ENCODE measurements at regions not wholly inside any gene's neighbourhood (a gene's known extent, or its start where the extent isn't known, plus 50 kb on each side); places are given as distances from the start of the nearest gene placed in this dataset.

GRCh38 chr6:126937426-126937825, 181.0 kb upstream of the RSPO3 start:
- TF ChIP-seq EZH2phosphoT487 (IDR thresholded peaks at IDR 0.05; ENCODE audit: borderline replicate concordance, low read length): no peak
- TF ChIP-seq CTCF (IDR thresholded peaks at IDR 0.05; ENCODE audit: low read depth, low read length, poor library complexity, severe bottlenecking): no peak
